Activated CD8-positive, alpha-beta memory T cell treated with anti-CD3 and anti-CD28 coated beads, Interleukin-2, amount 50 U/mL, for 24 hours (primary cell): ENCODE measurements at regions not wholly inside any gene's neighbourhood (a gene's known extent, or its start where the extent isn't known, plus 50 kb on each side); places are given as distances from the start of the nearest gene placed in this dataset.

ENCODE experiments used
- DNase-seq: peaks from one replicate; pipeline ENCODE4 v3.0.0-alpha.2; 2020; ENCODE audit errors: extremely low read depth

- DNase-seq: no peak
Observed at GRCh38 chr1:184276416-184276815, 110.4 kb upstream of the C1orf21 start.

GRCh38 chr1:184279911-184280458 is 106.8 kb upstream of the C1orf21 start:
- no peak for DNase-seq

GRCh38 chr1:184283999-184284398 is 102.8 kb upstream of the C1orf21 start:
- DNase-seq: no peak

- no peak for DNase-seq
Observed at GRCh38 chr1:184284900-184285299, 101.9 kb upstream of the C1orf21 start.

- DNase-seq: no peak
Observed at GRCh38 chr1:184285401-184286087, 101.3 kb upstream of the C1orf21 start.

GRCh38 chr1:184287001-184287400 is 99.8 kb upstream of the C1orf21 start:
- no peak for DNase-seq

- DNase-seq: no peak
Observed at GRCh38 chr1:184289825-184290550, 96.8 kb upstream of the C1orf21 start.

- no peak for DNase-seq
Observed at GRCh38 chr1:184291701-184292100, 95.1 kb upstream of the C1orf21 start.

- no peak for DNase-seq
Observed at GRCh38 chr1:184292101-184292500, 94.7 kb upstream of the C1orf21 start.

- DNase-seq: no peak
Observed at GRCh38 chr1:184294101-184294500, 92.7 kb upstream of the C1orf21 start.

GRCh38 chr1:184296466-184297243 is 90.2 kb upstream of the C1orf21 start:
- DNase-seq: no peak

GRCh38 chr1:184297244-184297750 is 89.5 kb upstream of the C1orf21 start:
- DNase-seq: no peak

GRCh38 chr1:184298440-184299405 is 88.1 kb upstream of the C1orf21 start:
- no peak for DNase-seq

GRCh38 chr1:184299406-184299790 is 87.4 kb upstream of the C1orf21 start:
- no peak for DNase-seq

GRCh38 chr1:184299796-184300195 is 87.0 kb upstream of the C1orf21 start:
- no peak for DNase-seq

- no peak for DNase-seq
Observed at GRCh38 chr1:184300446-184300845, 86.4 kb upstream of the C1orf21 start.

- no peak for DNase-seq
Observed at GRCh38 chr1:184301227-184301626, 85.6 kb upstream of the C1orf21 start.

GRCh38 chr1:184302346-184302745 is 84.5 kb upstream of the C1orf21 start:
- no peak for DNase-seq

GRCh38 chr1:184310157-184310819 is 76.5 kb upstream of the C1orf21 start:
- DNase-seq: no peak

GRCh38 chr1:184311580-184311979 is 75.2 kb upstream of the C1orf21 start:
- DNase-seq: no peak
